DOHH2 (cell line): ENCODE measurements at regions not wholly inside any gene's neighbourhood (a gene's known extent, or its start where the extent isn't known, plus 50 kb on each side); places are given as distances from the start of the nearest gene placed in this dataset.
"Not testable (repeated sequence)": the region's sequence is repeated elsewhere in the genome, so short reads cannot be mapped to it uniquely, and the experiment has no call there.

Experiments
- H3F3A ChIP-seq: fragments of 200-600 bp; sonication (generic), shearing (Covaris generic); 2 replicates; pipeline ENCODE4 v1.6.0; 2016; ENCODE audit warnings: antibody characterized with exemption, mild to moderate bottlenecking; ENCODE audit not compliant: control insufficient read depth, insufficient read depth
- H3K27ac ChIP-seq: fragments of 200-600 bp; sonication (generic); 2 replicates; pipeline ENCODE4 v1.5.1; 2014; ENCODE audit warnings: low read depth, mild to moderate bottlenecking, low read length, moderate library complexity
- H3K27me3 ChIP-seq: fragments of 200-600 bp; sonication (generic); 2 replicates; pipeline ENCODE4 v1.6.1; 2014; ENCODE audit warnings: mild to moderate bottlenecking, low read length, mixed read lengths; ENCODE audit not compliant: control insufficient read depth
- H3K36me3 ChIP-seq: fragments of 200-600 bp; sonication (generic); 2 replicates; pipeline ENCODE4 v1.6.1; 2014; ENCODE audit warnings: mild to moderate bottlenecking, low read length, moderate library complexity, mixed read lengths; ENCODE audit not compliant: control insufficient read depth
- H3K4me1 ChIP-seq: fragments of 200-600 bp; sonication (generic); 2 replicates; pipeline ENCODE4 v1.6.1; 2014; ENCODE audit warnings: mild to moderate bottlenecking, low read length, mixed read lengths; ENCODE audit not compliant: control insufficient read depth
- H3K4me2 ChIP-seq: fragments of 200-600 bp; sonication (generic); 2 replicates; pipeline ENCODE4 v1.6.0; 2014; ENCODE audit warnings: mild to moderate bottlenecking, low read length, moderate library complexity
- H3K4me3 ChIP-seq: fragments of 200-600 bp; sonication (generic); 2 replicates; pipeline ENCODE4 v1.5.1; 2014; ENCODE audit warnings: mild to moderate bottlenecking, low read length, mixed read lengths
- H3K79me2 ChIP-seq: fragments of 200-600 bp; sonication (generic); 2 replicates; pipeline ENCODE4 v1.6.1; 2014; ENCODE audit warnings: mild to moderate bottlenecking, low read length, mixed read lengths; ENCODE audit not compliant: control insufficient read depth
- H3K9me2 ChIP-seq: fragments of 200-600 bp; sonication (generic); replicated peaks from 2 replicates; pipeline ENCODE4 v1.6.1; 2014; ENCODE audit warnings: mild to moderate bottlenecking, low read length, mixed read lengths; ENCODE audit not compliant: control insufficient read depth
- H3K9me3 ChIP-seq: fragments of 200-600 bp; sonication (generic); 2 replicates; pipeline ENCODE4 v1.6.1; 2014; ENCODE audit warnings: antibody characterized with exemption, low read length, mixed read lengths; ENCODE audit not compliant: control insufficient read depth, insufficient read depth
- H4K20me1 ChIP-seq: fragments of 200-600 bp; sonication (generic); 2 replicates; pipeline ENCODE4 v1.6.0; 2014; ENCODE audit warnings: low read depth, mild to moderate bottlenecking, antibody characterized with exemption, low read length, moderate library complexity; ENCODE audit not compliant: control insufficient read depth, insufficient read depth
- CTCF ChIP-seq: fragments of 200-600 bp; sonication (generic); IDR thresholded peaks from one replicate; pipeline ENCODE4 v1.5.1; 2014; ENCODE audit warnings: antibody characterized with exemption, mild to moderate bottlenecking, low read depth, low read length; ENCODE audit not compliant: poor library complexity, severe bottlenecking
- EZH2phosphoT487 ChIP-seq: fragments of 200-600 bp; sonication (generic); IDR thresholded peaks from 2 replicates; pipeline ENCODE4 v1.6.1; 2017; ENCODE audit warnings: borderline replicate concordance, mild to moderate bottlenecking, antibody characterized with exemption, low read length, moderate library complexity, mixed read lengths

GRCh38 chr2:186927185-186927866, 78.4 kb upstream of the ZSWIM2 start:
- no peak overlapping the region for H3K4me2 ChIP-seq
- H3K36me3 ChIP-seq: no peaks in the 10 kb centered on the region
- H3K79me2 ChIP-seq: no peaks in the 10 kb centered on the region
- H3K9me3 ChIP-seq: no peaks in the 10 kb centered on the region
- TF ChIP-seq CTCF (no peak), EZH2phosphoT487 (no peak)
- H3K27me3 ChIP-seq: no peaks in the 10 kb centered on the region
- no peaks in the 10 kb centered on the region for H3K9me2 ChIP-seq
- no peaks in the 10 kb centered on the region for H4K20me1 ChIP-seq
- no peaks in the 10 kb centered on the region for H3F3A ChIP-seq
- H3K4me3 ChIP-seq: no peak overlapping the region
- peaks cover 3% of the 10 kb centered on the region; the same call in 1 of the 2 replicates for H3K4me1 ChIP-seq
- no peak overlapping the region for H3K27ac ChIP-seq

- Histone ChIP-seq H3K79me2 (no peaks in the 10 kb centered on the region), H3K9me3 (no peaks in the 10 kb centered on the region), H3K4me2 (no peak overlapping the region; the same call in 1 of the 2 replicates), H3K4me3 (no peak overlapping the region), H3K4me1 (peaks cover 3% of the 10 kb centered on the region; the same call in 1 of the 2 replicates), H3K36me3 (no peaks in the 10 kb centered on the region), H3K9me2 (no peaks in the 10 kb centered on the region), H3K27ac (no peak overlapping the region), H3K27me3 (no peaks in the 10 kb centered on the region), H3F3A (no peaks in the 10 kb centered on the region), H4K20me1 (no peaks in the 10 kb centered on the region)
- no peak for TF ChIP-seq EZH2phosphoT487
- TF ChIP-seq CTCF: no peak
Measured at GRCh38 chr2:186925514-186925913, 76.5 kb upstream of the ZSWIM2 start.

GRCh38 chr2:186922316-186922715, 73.3 kb upstream of the ZSWIM2 start:
- H3K27ac ChIP-seq, H3K4me3 ChIP-seq, H3K9me3 ChIP-seq, H3F3A ChIP-seq, H3K4me2 ChIP-seq, H3K4me1 ChIP-seq, H3K79me2 ChIP-seq, H3K27me3 ChIP-seq, H3K36me3 ChIP-seq, H4K20me1 ChIP-seq, H3K9me2 ChIP-seq: not testable (repeated sequence)

- no peaks in the 10 kb centered on the region for H3F3A ChIP-seq
- H3K9me3 ChIP-seq: no peaks in the 10 kb centered on the region
- TF ChIP-seq CTCF (no peak), EZH2phosphoT487 (no peak)
- no peaks in the 10 kb centered on the region for H3K4me1 ChIP-seq
- no peaks in the 10 kb centered on the region for H3K79me2 ChIP-seq
- no peak overlapping the region for H3K4me3 ChIP-seq
- H4K20me1 ChIP-seq: no peaks in the 10 kb centered on the region
- no peak overlapping the region for H3K27ac ChIP-seq
- H3K4me2 ChIP-seq: no peak overlapping the region
- no peaks in the 10 kb centered on the region for H3K9me2 ChIP-seq
- no peaks in the 10 kb centered on the region for H3K27me3 ChIP-seq
- no peaks in the 10 kb centered on the region for H3K36me3 ChIP-seq
Measured at GRCh38 chr2:186919296-186919695, 70.3 kb upstream of the ZSWIM2 start.
